Mammary epithelial cell (primary cell): ENCODE measurements at regions not wholly inside any gene's neighbourhood (a gene's known extent, or its start where the extent isn't known, plus 50 kb on each side); places are given as distances from the start of the nearest gene placed in this dataset.

Experiments
- EZH2 ChIP-seq: IDR thresholded peaks from 2 replicates; pipeline ENCODE4 v1.6.1; 2012; ENCODE audit warnings: low read length, inconsistent platforms, borderline replicate concordance
- TF ChIP-seq, protein P1 (sequence below), 2 donors: IDR thresholded peaks in 1 of 2; conservative IDR thresholded peaks in 1 of 2; 2 replicates each; pipeline ENCODE4 v1.5.1; 2011 to 2012; ENCODE audit warnings: inconsistent platforms in 2 of 2, low read length in 2 of 2, mild to moderate bottlenecking in 2 of 2, control low read depth in 1 of 2, low read depth in 1 of 2; ENCODE audit not compliant: insufficient read depth in 1 of 2; ENCODE audit errors: extremely low read depth in 1 of 2

GRCh38 chr2:204150721-204151120 lies 214.2 kb downstream of the ICOS start:
- TF ChIP-seq, protein P1, sequence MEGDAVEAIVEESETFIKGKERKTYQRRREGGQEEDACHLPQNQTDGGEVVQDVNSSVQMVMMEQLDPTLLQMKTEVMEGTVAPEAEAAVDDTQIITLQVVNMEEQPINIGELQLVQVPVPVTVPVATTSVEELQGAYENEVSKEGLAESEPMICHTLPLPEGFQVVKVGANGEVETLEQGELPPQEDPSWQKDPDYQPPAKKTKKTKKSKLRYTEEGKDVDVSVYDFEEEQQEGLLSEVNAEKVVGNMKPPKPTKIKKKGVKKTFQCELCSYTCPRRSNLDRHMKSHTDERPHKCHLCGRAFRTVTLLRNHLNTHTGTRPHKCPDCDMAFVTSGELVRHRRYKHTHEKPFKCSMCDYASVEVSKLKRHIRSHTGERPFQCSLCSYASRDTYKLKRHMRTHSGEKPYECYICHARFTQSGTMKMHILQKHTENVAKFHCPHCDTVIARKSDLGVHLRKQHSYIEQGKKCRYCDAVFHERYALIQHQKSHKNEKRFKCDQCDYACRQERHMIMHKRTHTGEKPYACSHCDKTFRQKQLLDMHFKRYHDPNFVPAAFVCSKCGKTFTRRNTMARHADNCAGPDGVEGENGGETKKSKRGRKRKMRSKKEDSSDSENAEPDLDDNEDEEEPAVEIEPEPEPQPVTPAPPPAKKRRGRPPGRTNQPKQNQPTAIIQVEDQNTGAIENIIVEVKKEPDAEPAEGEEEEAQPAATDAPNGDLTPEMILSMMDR (conservative IDR thresholded peaks at IDR 0.05 in 1 of 2, IDR thresholded peaks at IDR 0.05 in 1 of 2; ENCODE audit: extremely low read depth in 1 of 2, insufficient read depth in 1 of 2, low read depth in 1 of 2, low read length in 2 of 2) = no peak
- TF ChIP-seq EZH2 = no peak
